GM19239 (cell line): ENCODE measurements at regions not wholly inside any gene's neighbourhood (a gene's known extent, or its start where the extent isn't known, plus 50 kb on each side); places are given as distances from the start of the nearest gene placed in this dataset.
"Not testable (repeated sequence)": the region's sequence is repeated elsewhere in the genome, so short reads cannot be mapped to it uniquely, and the experiment has no call there.

ENCODE experiments used
- DNase-seq: peaks from one replicate; pipeline ENCODE4 v3.0.0; 2011; ENCODE audit warnings: low spot score; ENCODE audit not compliant: insufficient read length
- FAIRE-seq: peaks from 2 replicates; lab custom pipeline; 2011; peaks lifted over from hg19 to GRCh38; lab: Jason Lieb, UNC

DNA sequence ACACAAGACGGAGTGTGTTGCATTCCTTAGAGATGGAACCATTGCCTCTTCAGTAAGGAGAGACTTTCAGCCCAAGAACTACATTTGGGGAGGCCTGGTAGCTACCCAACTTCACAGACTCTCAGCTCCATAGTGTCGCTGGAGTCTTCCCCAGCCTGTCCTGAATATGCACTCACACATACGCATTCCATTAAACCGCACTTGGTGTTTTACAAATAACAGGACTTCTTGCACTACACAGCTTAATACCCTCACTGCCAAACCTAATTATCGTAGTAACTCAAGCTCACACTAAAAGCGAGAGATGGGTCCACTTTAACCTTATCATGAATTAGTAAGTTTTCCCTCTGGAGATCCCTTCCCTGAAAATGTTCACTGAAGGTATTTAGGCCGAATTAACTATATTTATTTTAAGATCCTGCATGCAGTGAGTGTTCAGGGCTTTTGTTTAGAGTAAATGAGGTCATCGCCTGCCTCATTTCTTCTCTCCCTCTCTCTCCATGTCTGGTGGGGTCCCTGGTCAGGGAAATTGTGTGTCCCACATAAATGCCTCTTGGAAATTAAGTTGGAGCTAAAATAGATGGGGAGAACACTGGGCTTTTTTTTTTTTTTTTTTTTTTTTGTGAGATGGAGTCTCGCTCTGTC lies 171.9 kb downstream of the FAM43A start:
- no peak for DNase-seq
- FAIRE-seq = no peak

GRCh38 chr3:194858382-194858781 lies 172.7 kb downstream of the FAM43A start:
- FAIRE-seq = no peak

GRCh38 chr3:194860725-194861124 lies 175.0 kb downstream of the FAM43A start:
- no peak for FAIRE-seq
- DNase-seq = no peak

More at GRCh38 chr3:194858382-194858781, 172.7 kb downstream of the FAM43A start:
- DNase-seq = no peak

DNA sequence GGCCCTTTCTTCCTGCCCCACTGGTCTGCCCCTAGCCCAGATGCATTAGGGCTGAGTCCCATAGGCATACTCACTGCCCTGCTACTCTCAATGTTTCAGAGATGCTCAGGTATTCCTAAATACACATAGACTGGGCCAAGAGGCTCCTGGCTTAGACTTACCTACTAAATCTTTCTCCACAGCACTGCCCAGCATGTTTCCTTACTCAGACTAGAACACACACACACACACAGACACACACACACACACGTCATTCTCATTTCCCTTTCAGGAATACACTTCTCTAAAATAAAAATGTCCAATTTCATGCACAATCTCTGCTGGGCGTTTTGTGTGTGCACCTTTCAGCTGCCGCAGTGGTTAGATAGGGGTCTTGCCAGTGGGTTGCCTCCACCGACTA lies 175.7 kb downstream of the FAM43A start:
- no peak for DNase-seq
- FAIRE-seq = no peak

GRCh38 chr3:194865061-194865460 lies 179.4 kb downstream of the FAM43A start:
- FAIRE-seq = no peak

GRCh38 chr3:194865615-194866014 lies 179.9 kb downstream of the FAM43A start:
- no peak for FAIRE-seq

More at GRCh38 chr3:194865061-194865460, 179.4 kb downstream of the FAM43A start:
- DNase-seq = no peak

GRCh38 chr3:194866236-194866635 lies 180.6 kb downstream of the FAM43A start:
- DNase-seq (no peak), FAIRE-seq (no peak)

More at GRCh38 chr3:194865615-194866014, 179.9 kb downstream of the FAM43A start:
- DNase-seq = no peak

DNA sequence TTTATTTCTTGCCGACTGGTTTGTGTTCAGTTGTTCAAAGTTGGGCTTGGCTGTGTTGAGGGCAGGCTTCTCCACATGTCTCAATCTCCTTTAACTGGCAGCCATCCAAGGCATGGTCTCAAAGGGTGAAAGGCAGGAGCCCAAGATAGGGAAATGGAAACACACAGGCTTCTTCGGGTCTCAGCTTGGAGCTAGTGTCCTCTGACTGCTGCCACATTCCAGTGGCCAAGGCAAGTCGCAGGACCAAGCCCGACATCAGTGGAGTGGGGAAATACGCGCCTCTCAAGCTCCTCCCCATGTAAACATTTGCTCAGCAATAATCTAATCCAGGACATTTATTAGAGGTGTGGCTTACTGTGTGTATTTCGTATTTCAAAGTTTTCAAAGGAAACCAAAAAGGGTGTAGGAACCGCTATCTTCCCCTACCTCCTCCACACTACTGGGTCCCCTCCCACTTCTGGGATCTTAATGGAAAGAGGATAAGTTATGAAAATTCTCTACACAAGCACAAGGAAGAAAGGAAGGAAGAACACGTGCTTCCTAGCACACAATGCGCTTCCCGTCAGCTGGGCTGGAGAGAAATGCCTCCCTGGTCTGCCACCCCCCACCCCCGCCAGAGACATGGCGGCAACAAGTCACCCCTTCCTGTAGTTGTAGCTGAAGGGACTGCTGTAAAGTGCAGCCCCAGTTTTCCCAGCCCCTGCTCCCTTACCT lies 181.7 kb downstream of the FAM43A start:
- no peak for DNase-seq
- FAIRE-seq = no peak

GRCh38 chr3:194868831-194869230 lies 183.1 kb downstream of the FAM43A start:
- FAIRE-seq (no peak), DNase-seq (no peak)

DNA sequence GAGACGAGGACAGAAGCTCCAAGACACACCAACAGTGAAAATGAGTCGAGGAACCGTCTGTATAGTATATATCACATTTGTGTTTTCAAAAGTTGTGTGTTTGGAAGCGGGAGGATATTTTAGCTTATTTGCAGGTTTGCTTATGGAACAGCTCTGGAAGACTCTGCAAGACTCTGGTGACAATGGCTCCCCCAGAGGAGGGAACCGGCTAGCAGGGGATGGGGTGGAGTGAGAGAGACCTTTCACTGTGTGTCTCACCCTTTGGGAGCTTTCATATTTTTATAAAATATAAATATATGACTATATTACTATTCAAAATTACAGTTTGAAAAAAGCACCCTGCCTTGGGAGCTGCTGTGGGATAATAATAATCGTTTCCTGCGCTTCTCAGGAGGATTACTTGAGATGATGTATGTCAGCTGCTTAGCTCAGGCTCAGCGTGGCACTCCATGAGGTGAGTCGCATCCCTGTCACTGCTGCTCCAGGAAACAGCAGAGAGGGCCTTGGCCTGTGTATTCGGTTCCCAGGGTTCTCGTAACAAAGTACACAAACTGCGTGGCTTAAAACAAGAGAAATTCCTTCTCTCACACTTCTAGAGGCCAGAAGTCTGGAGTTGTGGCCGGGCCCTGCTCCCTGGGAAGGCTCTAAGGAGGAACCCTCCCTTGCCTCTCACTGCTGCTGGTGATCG lies 183.9 kb downstream of the FAM43A start:
- no peak for FAIRE-seq
- DNase-seq = no peak

- no peak for FAIRE-seq
These were observed 184.9 kb downstream of the FAM43A start for GRCh38 chr3:194870394-194871110.

GRCh38 chr3:194871143-194871863 lies 185.6 kb downstream of the FAM43A start:
- peak; percentile 13 for DNase-seq
- no peak for FAIRE-seq

More at GRCh38 chr3:194870394-194871110, 184.9 kb downstream of the FAM43A start:
- no peak for DNase-seq

GRCh38 chr3:194871864-194872668 lies 186.4 kb downstream of the FAM43A start:
- FAIRE-seq (no peak), DNase-seq (no peak)

- DNase-seq (no peak), FAIRE-seq (no peak)
These were observed 186.9 kb downstream of the FAM43A start for GRCh38 chr3:194872669-194872977.

DNA sequence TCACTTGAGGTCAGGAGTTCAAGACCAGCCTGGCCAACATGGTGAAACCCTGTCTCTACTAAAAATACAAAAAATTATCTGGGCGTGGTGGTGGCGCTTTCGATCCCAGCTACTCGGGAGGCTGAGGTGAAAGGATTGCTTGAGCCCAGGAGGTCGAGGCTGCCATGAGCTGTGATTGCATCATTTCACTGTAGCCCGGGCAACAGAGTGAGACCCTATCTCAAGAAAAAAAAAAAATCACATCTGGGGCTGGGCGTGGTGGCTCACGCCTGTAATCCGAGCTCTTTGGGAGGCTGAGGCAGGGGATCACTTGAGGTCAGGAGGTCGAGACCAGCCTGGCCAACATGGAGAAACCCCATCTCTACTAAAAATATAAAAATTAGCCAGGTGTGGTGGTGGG lies 187.8 kb downstream of the FAM43A start:
- not testable (repeated sequence) for DNase-seq, FAIRE-seq

DNA sequence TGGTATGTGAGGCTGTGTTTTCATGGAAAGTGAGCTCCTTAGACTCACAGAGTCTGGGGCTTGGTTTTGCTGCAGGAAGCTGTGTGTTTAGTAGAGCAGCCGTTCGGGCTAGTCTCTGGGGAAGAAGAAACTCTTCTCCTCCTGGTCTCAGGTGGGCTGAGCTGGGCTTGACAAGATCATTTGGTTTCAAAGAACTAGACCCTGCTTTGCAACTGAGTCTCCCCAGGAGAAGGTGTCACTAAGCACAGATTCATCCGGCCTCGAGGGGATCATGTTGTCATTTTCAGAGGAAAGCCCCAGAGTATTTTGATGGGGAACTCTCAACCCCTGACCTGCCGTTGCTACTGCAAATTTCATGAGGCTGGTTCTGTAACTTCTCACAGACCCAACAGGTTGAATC lies 188.5 kb downstream of the FAM43A start:
- FAIRE-seq (no peak), DNase-seq (no peak)

DNA sequence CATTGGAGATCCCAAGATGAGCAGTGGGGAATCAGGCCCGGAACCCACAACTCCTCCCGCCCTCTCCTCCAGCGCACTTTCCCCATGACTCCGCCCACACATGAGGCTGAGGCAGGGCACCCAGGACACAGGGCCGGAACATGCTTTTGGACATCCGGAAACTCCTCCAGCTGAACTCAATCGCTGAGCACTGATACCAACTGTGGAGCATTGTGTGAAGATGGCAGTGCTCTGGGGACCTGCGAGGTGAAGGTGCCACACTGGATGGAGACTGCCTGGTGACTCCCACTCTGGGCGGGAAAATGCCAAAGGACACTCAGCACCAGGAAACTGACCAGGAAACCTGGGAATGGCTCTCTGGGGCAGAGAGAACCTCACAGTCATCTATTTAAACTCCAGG lies 189.1 kb downstream of the FAM43A start:
- FAIRE-seq (no peak), DNase-seq (no peak)

DNA sequence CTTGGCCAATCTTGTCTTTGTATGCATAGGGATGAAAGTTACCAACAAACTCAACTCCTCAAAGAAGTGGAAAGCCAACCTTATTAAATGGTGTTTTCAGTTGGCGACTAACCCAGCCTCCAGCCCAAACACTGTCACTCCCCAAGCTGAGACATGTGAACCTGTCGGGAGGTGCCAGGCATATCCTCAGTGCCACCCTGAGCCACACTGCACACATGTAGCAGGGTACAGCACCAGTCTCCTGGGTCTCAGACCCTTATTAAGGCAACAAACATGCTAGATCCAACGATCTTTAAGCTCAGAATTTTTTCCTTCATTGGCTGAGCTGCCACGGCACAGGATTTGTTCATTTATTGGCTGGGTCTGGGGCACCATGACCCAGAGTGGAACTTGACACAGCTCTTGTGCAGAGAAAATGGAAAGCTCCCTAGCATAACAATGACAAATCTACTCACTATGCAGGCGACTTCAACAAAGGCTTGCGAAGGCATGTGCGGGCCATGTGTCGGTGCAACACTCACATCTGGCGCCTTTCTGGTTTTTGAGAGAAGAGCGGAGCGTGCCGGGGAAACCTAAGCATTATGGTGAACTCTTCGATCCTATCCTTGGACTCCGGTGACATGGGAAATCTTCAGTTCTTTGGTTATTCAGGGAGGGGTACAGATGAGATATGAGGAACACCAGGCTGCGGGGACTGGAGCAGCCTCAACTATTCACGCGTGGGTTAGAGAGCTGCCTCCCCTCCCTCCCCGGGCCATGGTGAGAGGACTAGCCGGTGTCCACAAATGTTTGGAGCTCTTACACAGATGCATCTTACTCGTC lies 190.1 kb downstream of the FAM43A start:
- no peak for FAIRE-seq
- DNase-seq = no peak
